Smooth muscle cell (in vitro differentiated cells): ENCODE measurements at regions not wholly inside any gene's neighbourhood (a gene's known extent, or its start where the extent isn't known, plus 50 kb on each side); places are given as distances from the start of the nearest gene placed in this dataset.

Experiments used
- DNase-seq: peaks from one replicate; lab custom pipeline; 2025; ENCODE audit not compliant: unreplicated experiment; lab: John Stamatoyannopoulos, UW
- H2AFZ ChIP-seq: fragments of 200-600 bp; sonication (generic); 2 replicates; pipeline ENCODE4 v1.6.0; 2016; ENCODE audit warnings: antibody characterized with exemption, low read depth, mild to moderate bottlenecking
- H3F3A ChIP-seq: fragments of 200-600 bp; sonication (generic); 2 replicates; pipeline ENCODE4 v1.6.0; 2017; ENCODE audit warnings: antibody characterized with exemption, low read depth
- H3K27ac ChIP-seq: fragments of 200-600 bp; sonication (generic); 2 replicates; pipeline ENCODE4 v1.5.1; 2016; ENCODE audit warnings: low read depth, mild to moderate bottlenecking
- H3K27me3 ChIP-seq: fragments of 200-600 bp; sonication (generic); 2 replicates; pipeline ENCODE4 v1.6.1; 2016; ENCODE audit warnings: low read depth, mild to moderate bottlenecking
- H3K36me3 ChIP-seq: fragments of 200-600 bp; sonication (generic); 2 replicates; pipeline ENCODE4 v1.5.1; 2016; ENCODE audit warnings: low read depth
- H3K4me1 ChIP-seq: fragments of 200-600 bp; sonication (generic); 2 replicates; pipeline ENCODE4 v1.5.1; 2016; ENCODE audit warnings: low read depth
- H3K4me2 ChIP-seq: fragments of 200-600 bp; sonication (generic); 2 replicates; pipeline ENCODE4 v1.6.0; 2016; ENCODE audit warnings: mild to moderate bottlenecking
- H3K4me3 ChIP-seq: fragments of 200-600 bp; sonication (generic); 2 replicates; pipeline ENCODE4 v1.5.1; 2016; ENCODE audit warnings: mild to moderate bottlenecking
- H3K79me2 ChIP-seq: fragments of 200-600 bp; sonication (generic); 2 replicates; pipeline ENCODE4 v1.6.0; 2016; ENCODE audit warnings: low read depth, mild to moderate bottlenecking
- H3K9ac ChIP-seq: fragments of 200-600 bp; sonication (generic); 2 replicates; pipeline ENCODE4 v1.6.0; 2016; ENCODE audit warnings: low read depth
- H3K9me3 ChIP-seq: fragments of 200-600 bp; sonication (generic); replicated peaks from 2 replicates; pipeline ENCODE4 v1.5.1; 2016; ENCODE audit warnings: low read depth
- H4K20me1 ChIP-seq: fragments of 200-600 bp; sonication (generic); 2 replicates; pipeline ENCODE4 v1.6.0; 2016; ENCODE audit warnings: low read depth
- WGBS: methylation state at CpG from one replicate; pipeline ENCODE4 v1.1.7; 2016; ENCODE audit warnings: low lambda C conversion rate; 5-methylcytosine and 5-hydroxymethylcytosine counted together
- TF ChIP-seq, protein P1 (sequence below): fragments of 200-600 bp; sonication (generic); IDR thresholded peaks from 2 replicates; pipeline ENCODE4 v1.5.1; 2017; ENCODE audit warnings: borderline replicate concordance, mild to moderate bottlenecking, antibody characterized with exemption; ENCODE audit not compliant: insufficient read depth, poor library complexity, severe bottlenecking

- Histone ChIP-seq H3K27ac (no peak overlapping the region), H3K9ac (no peak overlapping the region), H3K27me3 (no peaks in the 10 kb centered on the region), H3K79me2 (no peaks in the 10 kb centered on the region), H3K4me2 (no peak overlapping the region), H3K36me3 (no peaks in the 10 kb centered on the region), H4K20me1 (no peaks in the 10 kb centered on the region), H2AFZ (no peak overlapping the region), H3K9me3 (no peaks in the 10 kb centered on the region), H3K4me1 (no peaks in the 10 kb centered on the region), H3F3A (no peaks in the 10 kb centered on the region), H3K4me3 (no peak overlapping the region)
- 53% methylated on average over 22 of the region's 22 CpGs for WGBS
- DNase-seq, result no peak
- TF ChIP-seq, protein P1, sequence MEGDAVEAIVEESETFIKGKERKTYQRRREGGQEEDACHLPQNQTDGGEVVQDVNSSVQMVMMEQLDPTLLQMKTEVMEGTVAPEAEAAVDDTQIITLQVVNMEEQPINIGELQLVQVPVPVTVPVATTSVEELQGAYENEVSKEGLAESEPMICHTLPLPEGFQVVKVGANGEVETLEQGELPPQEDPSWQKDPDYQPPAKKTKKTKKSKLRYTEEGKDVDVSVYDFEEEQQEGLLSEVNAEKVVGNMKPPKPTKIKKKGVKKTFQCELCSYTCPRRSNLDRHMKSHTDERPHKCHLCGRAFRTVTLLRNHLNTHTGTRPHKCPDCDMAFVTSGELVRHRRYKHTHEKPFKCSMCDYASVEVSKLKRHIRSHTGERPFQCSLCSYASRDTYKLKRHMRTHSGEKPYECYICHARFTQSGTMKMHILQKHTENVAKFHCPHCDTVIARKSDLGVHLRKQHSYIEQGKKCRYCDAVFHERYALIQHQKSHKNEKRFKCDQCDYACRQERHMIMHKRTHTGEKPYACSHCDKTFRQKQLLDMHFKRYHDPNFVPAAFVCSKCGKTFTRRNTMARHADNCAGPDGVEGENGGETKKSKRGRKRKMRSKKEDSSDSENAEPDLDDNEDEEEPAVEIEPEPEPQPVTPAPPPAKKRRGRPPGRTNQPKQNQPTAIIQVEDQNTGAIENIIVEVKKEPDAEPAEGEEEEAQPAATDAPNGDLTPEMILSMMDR, result no peak
Observed at GRCh38 chr2:16249246-16250055, 309.1 kb downstream of the MYCN start.

- H2AFZ ChIP-seq, result no peak overlapping the region
- no peaks in the 10 kb centered on the region for H3K36me3 ChIP-seq
- TF ChIP-seq, protein P1, result no peak
- H3K9ac ChIP-seq, result no peak overlapping the region
- no peak overlapping the region for H3K27ac ChIP-seq
- no peak overlapping the region for H3K4me3 ChIP-seq
- no peaks in the 10 kb centered on the region for H3F3A ChIP-seq
- H3K4me2 ChIP-seq, result no peak overlapping the region
- no peaks in the 10 kb centered on the region for H3K9me3 ChIP-seq
- no peaks in the 10 kb centered on the region for H3K4me1 ChIP-seq
- H3K79me2 ChIP-seq, result no peaks in the 10 kb centered on the region
- no peaks in the 10 kb centered on the region for H4K20me1 ChIP-seq
- no peaks in the 10 kb centered on the region for H3K27me3 ChIP-seq
- WGBS, result 65% methylated on average over 5 of the region's 5 CpGs
- no peak for DNase-seq
Observed at GRCh38 chr2:16248571-16249105, 308.3 kb downstream of the MYCN start.

DNA sequence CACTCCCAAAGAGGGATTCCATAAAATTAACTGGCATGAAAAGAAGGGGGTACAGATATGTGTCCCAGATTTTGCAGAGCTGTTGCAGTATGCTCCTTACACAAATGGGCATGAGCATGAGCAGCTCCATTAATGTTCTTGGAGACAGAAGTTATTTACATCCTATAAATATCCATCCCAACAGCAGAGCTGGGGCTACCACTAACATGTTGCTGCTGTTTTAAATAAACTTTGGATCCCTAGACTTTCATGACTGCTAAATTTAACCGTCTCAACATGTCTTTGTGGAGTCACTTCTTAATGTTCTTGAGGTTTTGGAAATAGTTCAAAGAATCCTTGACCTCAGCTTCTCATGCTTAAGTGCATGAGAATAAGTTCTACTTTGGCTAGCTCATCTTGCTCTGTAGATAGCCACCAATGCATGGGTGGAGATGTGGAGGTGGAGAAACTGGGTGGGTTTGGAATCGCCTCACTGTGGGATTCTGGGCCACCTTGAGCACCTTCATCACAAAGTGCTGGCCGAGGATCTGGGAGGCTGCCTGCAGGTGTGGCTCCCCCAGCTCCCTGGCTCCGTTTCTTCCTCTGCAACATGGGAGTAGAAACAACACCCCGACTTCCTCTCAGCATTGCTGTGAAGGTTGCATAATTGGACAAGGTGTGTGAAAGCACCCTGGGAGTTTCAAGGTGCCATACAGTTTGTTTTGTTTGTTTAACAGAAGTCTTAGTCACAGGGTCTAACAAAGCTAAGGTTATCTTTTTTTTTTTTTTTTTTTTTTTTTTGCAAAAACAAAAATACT, 307.2 kb downstream of the MYCN start:
- WGBS, result 86% methylated on average over 5 of the region's 5 CpGs

More for the DNA sequence above, 307.2 kb downstream of the MYCN start:
- Histone ChIP-seq H3K9me3 (no peaks in the 10 kb centered on the region), H3K4me1 (no peaks in the 10 kb centered on the region), H3K4me3 (no peak overlapping the region), H3K4me2 (no peak overlapping the region), H3K36me3 (no peaks in the 10 kb centered on the region), H3F3A (no peaks in the 10 kb centered on the region), H3K27ac (no peak overlapping the region), H3K79me2 (no peaks in the 10 kb centered on the region), H3K27me3 (no peaks in the 10 kb centered on the region), H3K9ac (no peak overlapping the region), H4K20me1 (no peaks in the 10 kb centered on the region), H2AFZ (no peak overlapping the region)
- TF ChIP-seq, protein P1, result no peak
- DNase-seq, result no peak
